Skeletal muscle cell (primary cell): ENCODE measurements at regions not wholly inside any gene's neighbourhood (a gene's known extent, or its start where the extent isn't known, plus 50 kb on each side); places are given as distances from the start of the nearest gene placed in this dataset.

Source experiments
- DNase-seq: peaks from one replicate; pipeline ENCODE4 v3.0.0-alpha.2; 2010; ENCODE audit warnings: low read depth
- H3K4me3 ChIP-seq: 2 replicates; pipeline ENCODE4 v1.5.1; 2011; ENCODE audit warnings: low read depth, mild to moderate bottlenecking, control low read depth, low read length, moderate library complexity

DNA sequence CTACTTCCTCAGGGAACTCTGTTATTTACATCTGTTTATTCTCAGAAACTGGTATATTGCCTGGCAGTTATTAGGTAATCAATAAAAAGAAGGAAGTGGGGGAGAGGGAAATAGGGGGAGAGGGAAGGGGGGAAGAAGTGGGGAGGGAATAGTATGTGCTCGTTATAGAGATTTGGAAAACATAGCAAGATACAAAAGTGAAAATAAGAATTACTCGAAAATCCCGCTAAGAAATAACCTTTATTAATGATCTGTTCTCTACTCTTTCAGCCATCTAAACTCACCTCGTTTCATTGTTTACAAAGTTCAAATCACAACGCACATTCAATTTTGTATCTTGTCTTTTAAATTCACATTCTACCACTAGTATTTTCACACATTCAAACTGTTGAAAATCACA lies 63.0 kb upstream of the CDCA7L start:
- no peak overlapping the region for H3K4me3 ChIP-seq
- no peak for DNase-seq

DNA sequence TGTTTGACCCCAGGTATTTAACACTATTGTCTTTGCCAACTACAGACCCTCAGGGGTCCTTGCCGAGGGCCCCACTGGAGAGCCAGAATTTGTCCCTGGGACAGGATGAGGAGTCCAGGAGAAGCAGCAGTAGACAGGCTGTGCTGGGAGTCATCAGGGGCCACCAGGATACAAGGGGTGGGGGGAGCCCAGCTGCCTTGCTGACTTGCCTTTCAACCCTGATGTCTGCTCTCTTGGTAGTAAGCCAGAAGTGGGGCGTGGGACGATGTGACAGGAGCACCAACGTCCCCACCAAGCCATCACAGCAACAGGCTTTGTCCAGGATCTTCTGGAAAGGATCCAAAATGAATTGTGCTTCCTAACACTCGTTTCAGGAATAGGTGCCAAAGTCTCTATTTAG lies 62.4 kb upstream of the CDCA7L start:
- DNase-seq = no peak
- H3K4me3 ChIP-seq = no peak overlapping the region

DNA sequence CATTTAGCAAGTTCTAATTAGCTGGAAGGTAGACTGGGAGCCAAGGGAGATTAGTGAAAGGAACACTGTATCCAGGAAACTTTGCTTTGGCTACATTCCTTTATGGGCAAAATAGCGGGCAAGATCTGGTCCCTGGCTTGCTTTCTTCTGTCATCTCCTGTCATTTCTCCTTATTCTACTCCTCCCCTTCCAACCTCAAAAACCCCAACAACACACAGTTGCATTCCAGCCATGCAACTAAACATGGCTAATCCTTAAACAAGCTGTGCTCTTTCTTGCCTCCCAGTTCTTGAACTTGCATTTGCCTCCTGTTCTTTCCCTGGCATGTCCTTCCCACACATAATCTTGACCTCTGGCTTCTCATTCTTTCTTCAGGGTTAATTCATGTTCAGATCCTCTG lies 59.5 kb upstream of the CDCA7L start:
- DNase-seq = no peak
- no peak overlapping the region for H3K4me3 ChIP-seq

DNA sequence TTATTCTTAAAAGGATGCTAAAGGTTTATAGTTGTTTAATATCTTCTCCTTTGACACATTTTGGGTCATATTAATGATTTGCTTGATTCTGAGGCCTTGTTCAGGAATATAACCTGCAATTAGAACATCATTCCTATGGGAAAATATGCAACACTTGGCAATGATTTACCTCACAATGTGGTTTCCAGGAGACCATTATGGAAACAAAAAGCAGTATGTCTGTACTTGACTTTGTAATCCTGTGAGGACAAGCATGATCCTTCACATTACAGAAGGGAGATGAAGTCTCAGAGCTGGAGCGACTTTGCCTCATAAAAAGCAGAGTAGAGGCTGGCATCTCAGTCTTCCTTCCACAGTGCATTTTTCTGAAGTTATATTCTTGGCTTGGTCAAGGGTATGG lies 57.0 kb upstream of the CDCA7L start:
- DNase-seq = no peak
- no peak overlapping the region for H3K4me3 ChIP-seq

DNA sequence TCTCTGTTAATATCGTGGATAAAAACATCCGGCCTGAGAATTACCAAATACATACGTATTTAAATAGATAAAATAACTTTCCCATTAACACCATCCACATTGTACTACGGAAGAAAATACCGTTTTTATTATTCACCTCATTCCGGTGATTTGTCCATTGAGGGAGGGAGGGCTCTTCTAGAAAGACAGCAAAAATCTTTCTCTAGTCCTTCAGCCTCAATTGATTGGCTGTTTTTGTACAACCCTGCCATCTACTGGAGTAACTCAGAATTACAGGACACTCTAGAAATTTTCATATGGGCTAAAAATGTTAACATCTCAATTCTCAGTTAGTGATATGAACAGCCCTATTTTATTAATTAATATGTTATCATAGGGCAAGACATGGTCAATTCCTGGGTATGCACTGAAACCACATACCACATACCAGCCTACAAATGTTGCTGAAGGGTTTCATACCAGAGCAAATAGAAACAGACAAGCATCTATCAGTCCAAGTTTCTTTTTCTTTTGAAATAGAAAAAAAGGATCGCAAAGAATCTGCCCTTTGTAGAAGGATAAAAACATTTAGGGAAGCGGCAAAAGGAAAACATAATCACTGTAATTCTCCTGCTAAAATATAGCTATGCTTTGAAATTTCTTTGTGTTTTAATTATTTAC lies 55.8 kb upstream of the CDCA7L start:
- H3K4me3 ChIP-seq = no peak overlapping the region
- peak; percentile 35 for DNase-seq

DNA sequence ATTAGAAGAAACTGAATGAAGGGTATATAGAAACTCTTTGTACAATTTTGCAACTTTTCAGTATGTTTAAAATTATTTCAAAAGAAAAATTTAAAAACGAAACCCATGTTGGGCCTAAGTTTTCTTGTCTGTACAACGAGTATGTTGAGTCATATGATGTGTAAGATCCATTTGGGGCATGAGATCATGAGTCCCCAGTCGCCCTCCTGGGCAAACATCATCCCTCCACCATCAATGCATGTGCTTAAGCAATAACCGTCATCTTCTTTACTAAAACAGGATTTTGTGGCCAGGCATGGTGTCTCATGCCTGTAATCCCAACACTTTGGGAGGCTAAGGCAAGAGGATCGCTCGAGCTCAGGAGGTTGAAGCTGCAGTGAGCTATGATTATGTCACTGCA lies 54.2 kb upstream of the CDCA7L start:
- no peak for DNase-seq
- H3K4me3 ChIP-seq = no peak overlapping the region

DNA sequence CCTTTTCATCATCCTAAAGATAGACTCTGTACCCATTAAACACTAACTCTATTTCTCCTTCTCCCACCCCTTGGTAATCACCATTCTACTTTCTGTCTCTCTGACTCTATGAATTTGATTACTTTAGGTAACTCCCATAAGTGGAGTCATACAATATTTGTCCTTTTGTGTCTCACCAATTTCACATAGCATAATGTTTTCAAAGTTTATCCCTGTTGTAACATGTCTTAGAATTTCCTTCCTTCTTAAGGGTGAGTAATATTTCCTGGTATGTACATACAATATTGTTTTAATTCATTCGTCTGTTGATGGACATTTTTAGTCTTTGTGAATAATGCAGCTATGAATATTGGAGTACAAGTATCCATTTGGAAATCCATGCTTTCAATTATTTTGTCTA lies 50.9 kb upstream of the CDCA7L start:
- DNase-seq = no peak
- H3K4me3 ChIP-seq = no peak overlapping the region
